HT1080 (cell line): ENCODE measurements at regions not wholly inside any gene's neighbourhood (a gene's known extent, or its start where the extent isn't known, plus 50 kb on each side); places are given as distances from the start of the nearest gene placed in this dataset.

ENCODE experiments used
- DNase-seq: peaks from one replicate; pipeline ENCODE4 v3.0.0-alpha.2; 2015; ENCODE audit warnings: low read depth

GRCh38 chr12:92003701-92004100 lies 141.9 kb downstream of the BTG1 start:
- no peak for DNase-seq

GRCh38 chr12:92002673-92003382 lies 142.8 kb downstream of the BTG1 start:
- DNase-seq = no peak

DNA sequence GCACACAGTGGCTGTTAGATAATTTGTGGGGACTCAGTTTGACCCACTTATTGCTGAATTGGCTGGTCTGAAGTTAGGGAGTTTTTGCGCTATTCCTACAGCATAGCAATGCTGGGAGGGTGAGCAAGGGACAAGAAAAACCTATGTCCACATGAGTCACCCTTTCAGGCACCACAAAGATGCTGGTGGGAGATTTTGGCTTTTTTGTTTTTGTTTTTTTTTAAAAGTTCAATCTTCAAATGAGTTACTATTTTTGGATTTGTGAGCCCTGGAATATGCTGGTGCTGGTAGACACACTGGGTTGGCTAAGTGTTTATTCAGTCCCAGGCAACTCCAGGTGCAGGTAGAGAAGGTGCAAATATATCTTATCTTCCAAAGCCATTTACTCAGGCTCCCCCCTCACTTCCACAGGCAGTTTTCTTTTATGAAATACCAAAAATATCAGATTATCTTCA lies 143.4 kb downstream of the BTG1 start:
- no peak for DNase-seq

DNA sequence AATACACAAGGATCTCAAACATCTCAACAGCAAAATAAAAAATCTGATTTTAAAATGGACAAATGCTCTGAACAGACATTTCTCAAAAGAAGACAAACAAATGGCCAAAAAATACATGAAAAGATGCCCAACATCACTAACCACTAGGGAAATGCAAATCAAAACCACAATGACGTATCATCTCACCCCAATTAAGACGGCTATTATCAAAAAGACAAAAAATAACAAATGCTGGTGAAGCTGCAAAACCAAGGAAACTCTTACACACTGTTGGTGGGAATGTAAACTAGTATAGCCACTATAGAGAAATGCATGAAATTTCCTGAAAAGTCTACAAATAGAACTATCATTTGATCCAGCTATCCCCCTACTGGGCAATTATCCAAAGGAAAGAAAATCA lies 145.0 kb downstream of the BTG1 start:
- no peak for DNase-seq

DNA sequence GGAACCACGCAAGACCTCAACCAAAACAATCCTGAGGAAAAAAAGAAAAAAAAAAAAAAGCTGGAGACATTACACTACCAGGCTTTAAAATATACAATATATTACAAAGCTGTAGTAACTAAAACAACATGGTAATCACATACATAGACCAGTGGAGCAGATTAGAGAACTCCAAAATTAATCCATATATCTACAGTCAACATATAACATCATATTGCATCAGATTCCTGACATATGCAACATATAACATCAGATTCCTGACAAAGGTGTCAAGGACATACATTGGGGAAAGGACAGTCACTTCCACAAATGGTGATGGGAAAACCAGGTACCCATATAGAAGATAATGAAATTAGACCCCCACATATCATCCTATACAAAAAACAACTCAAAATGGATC lies 145.8 kb downstream of the BTG1 start:
- no peak for DNase-seq

GRCh38 chr12:91998316-91998715 lies 147.3 kb downstream of the BTG1 start:
- no peak for DNase-seq

GRCh38 chr12:91994208-91994797 lies 151.3 kb downstream of the BTG1 start:
- DNase-seq = no peak

GRCh38 chr12:91993287-91994017 lies 152.2 kb downstream of the BTG1 start:
- no peak for DNase-seq

- DNase-seq = no peak
Measured at GRCh38 chr12:91991399-91992187, 154.1 kb downstream of the BTG1 start.

DNA sequence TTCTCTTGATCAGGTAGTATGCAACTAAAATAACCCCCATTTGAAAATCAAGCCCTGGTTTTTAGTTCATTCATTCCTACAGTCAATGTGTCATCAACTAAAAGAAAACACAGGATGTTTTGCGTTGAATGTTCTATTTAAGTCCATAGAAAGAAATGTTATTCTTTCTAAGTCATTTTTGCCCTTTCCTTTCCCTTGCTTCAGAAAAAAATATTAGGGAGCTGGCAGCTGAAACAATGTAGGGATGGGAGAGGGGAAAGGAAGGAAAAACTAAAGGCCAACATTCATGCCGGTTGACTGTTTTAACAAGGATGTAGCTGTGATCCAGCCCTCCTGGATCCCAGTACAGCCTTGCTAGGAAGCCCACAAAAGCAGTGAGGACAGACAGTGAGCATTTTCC lies 155.1 kb downstream of the BTG1 start:
- DNase-seq = peak; percentile 28

DNA sequence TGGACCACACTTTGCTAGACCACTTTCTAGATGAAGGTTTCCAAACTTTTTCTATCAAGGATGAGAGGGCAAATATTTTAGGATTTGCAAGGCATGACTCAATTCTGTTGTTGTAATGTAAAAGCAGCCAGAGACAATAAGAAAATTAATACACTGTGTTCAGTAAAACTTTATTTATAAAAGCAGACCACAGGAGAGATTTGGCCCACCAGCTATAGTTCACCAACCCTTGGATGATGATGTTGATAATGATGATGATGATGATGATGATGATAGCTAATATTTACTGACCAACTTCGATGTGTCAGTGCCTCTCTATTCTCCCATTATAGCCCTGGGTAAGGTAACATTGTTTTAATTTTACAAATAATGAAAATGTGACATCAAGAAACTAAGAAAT lies 156.5 kb downstream of the BTG1 start:
- no peak for DNase-seq

DNA sequence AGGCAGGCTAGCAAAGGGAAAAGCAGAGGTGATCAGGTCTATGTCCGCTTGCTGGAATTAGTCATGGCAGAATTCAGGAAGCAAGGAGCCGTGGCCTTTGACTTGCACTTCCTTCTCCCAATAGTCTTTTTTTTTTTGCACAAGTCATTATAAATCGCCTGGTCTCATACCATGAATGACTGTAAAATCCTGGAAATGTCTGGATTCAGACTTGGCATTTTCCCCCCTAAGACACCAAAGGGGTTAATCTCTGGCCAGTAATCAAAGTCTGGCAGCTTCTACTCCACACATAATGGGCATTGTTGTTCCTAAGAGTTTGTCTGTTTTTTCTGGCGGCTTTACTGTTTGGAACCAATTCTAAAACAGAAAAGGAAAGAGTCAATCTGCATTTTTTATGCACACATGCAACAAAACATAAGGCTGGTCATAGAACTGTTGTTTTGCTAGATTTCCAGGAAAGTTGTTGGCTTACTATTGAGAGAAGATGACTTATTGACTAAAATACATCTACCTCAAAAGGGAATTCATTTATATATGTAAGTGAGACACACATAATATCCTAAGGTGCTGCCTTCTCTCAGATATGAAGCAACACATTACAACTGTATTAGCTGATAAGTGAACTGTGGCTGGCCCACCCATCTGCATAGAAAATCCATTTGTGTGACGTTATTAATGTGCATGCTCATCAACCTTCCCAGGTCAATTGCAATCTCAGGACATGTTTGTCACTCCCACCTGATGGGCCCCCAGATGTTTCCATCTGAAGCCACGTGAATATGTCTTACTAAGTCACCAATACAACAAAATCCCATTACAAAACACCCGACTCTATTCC lies 157.3 kb downstream of the BTG1 start:
- DNase-seq = peak; percentile 44

DNA sequence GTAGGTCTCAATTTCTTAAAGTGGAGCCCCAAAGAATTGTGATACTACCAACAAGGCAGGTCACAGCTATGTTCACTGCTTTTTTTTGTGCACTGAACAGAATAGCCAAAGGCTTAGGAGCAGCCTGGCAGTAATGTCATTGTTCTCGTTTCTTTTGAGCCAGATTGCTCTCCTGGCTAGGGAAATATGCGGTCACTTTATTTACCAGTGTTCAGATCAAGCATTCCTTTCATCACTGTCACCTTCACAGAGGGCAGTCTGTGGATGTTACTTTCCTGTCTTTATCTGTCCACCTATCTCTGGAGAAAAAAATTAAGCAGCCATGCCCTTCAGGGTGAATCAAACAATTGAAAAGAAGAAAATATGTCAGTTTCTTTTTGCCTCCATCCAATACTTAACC lies 159.6 kb downstream of the BTG1 start:
- DNase-seq = peak; percentile 69

GRCh38 chr12:91985002-91985787 lies 160.5 kb downstream of the BTG1 start:
- DNase-seq = no peak

GRCh38 chr12:91984556-91984955 lies 161.1 kb downstream of the BTG1 start:
- no peak for DNase-seq

GRCh38 chr12:91983935-91984334 lies 161.7 kb downstream of the BTG1 start:
- no peak for DNase-seq

DNA sequence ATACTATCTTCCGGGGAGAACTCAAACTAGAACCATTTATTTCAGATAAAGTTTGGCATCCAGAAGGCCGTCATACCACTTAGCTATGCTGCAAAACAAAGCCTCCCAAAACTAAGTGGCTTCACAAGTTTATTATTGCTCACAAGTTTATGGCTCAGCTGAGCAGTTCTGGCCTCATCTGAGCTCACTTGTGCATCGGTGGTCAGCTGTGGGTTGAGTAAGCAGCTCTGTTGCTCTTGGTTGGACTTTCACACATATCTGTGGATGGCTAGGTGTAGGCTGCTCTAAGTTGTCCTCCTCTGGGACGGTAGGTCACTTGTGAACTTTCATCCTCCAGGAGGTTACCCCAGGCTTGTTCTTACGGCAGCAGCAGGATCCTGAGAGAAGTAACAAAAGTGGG lies 162.7 kb downstream of the BTG1 start:
- no peak for DNase-seq

- DNase-seq = no peak
Measured at GRCh38 chr12:91980389-91980821, 165.2 kb downstream of the BTG1 start.

DNA sequence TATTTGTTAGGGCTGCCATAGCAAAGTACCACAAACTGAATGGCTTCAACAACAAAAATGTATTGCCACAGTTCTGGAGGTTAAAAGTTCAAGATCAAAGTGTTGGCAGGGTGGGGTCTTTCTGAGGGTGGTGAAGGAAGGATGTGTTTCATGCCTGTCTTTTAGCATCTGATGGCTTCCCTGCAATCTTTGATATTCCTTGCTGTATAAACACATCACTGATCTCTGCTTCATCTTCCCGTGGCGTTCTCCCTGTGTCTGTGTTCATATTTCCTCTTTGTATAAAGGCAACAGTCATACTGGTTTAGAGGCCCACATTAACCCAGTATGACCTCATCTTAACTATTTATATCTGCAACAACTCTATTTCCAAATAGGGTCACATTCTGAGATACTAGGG lies 167.5 kb downstream of the BTG1 start:
- peak; percentile 13 for DNase-seq

GRCh38 chr12:91975891-91976290 lies 169.8 kb downstream of the BTG1 start:
- DNase-seq = no peak
